ENCODE measurements at regions not wholly inside any gene's neighbourhood (a gene's known extent, or its start where the extent isn't known, plus 50 kb on each side); places are given as distances from the start of the nearest gene placed in this dataset.

DNA sequence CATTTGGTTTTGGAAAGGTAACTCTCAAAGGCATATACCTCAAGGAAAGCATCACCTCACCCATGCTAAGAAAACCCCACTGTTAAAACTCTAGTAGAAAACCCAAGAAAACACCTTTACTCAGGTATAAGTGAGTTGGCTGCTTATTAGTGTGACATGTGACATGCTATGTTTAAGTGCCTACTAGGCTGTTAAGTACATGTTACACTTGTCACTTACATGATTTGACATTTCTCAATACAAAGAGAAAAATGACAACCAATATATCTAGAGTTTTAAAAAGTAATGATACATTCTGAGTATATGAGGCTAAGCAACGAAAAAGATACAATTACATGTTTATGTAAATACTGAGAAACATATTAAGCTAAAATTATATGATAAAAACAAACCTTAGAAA, 1548.3 kb upstream of the TENM3 start:
- Histone ChIP-seq H3K27ac (no peak overlapping the region), H3K4me3 (ENCODE audit: low read depth in 1 of 2, low read length in 1 of 2) (no peak overlapping the region), H3K27me3 (no peaks in the 10 kb centered on the region), H3K4me1 (ENCODE audit: control insufficient read depth in 1 of 2, insufficient read depth in 1 of 2, low read depth in 1 of 2, low read length in 1 of 2) (no peaks in the 10 kb centered on the region), H3K9me3 (no peaks in the 10 kb centered on the region), H3K36me3 (no peaks in the 10 kb centered on the region)
- TF ChIP-seq, protein P1, sequence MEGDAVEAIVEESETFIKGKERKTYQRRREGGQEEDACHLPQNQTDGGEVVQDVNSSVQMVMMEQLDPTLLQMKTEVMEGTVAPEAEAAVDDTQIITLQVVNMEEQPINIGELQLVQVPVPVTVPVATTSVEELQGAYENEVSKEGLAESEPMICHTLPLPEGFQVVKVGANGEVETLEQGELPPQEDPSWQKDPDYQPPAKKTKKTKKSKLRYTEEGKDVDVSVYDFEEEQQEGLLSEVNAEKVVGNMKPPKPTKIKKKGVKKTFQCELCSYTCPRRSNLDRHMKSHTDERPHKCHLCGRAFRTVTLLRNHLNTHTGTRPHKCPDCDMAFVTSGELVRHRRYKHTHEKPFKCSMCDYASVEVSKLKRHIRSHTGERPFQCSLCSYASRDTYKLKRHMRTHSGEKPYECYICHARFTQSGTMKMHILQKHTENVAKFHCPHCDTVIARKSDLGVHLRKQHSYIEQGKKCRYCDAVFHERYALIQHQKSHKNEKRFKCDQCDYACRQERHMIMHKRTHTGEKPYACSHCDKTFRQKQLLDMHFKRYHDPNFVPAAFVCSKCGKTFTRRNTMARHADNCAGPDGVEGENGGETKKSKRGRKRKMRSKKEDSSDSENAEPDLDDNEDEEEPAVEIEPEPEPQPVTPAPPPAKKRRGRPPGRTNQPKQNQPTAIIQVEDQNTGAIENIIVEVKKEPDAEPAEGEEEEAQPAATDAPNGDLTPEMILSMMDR (IDR thresholded peaks at IDR 0.05), result no peak

DNA sequence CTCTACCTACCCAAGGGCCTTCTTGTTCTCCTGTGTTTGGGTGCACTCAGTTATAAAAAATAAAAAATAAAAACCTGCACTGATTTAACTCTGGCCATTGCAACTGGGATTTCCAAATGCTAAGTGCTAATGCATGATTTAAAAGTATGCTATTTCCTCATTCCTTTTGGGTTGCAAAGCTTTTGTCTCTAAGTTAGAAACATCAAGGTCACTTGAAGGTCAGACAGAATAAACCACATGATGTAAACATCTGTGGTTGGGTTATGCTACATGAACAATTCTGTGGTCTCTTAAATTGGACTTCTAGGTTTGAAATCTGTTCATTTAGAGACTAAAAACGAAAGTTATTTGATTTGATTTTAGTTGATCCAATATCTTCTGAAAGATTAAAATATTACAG, 1547.4 kb upstream of the TENM3 start:
- H3K4me3 ChIP-seq (ENCODE audit: low read depth in 1 of 2, low read length in 1 of 2), result no peak overlapping the region
- H3K4me1 ChIP-seq (ENCODE audit: control insufficient read depth in 1 of 2, insufficient read depth in 1 of 2, low read depth in 1 of 2, low read length in 1 of 2), result no peaks in the 10 kb centered on the region
- H3K27me3 ChIP-seq, result no peaks in the 10 kb centered on the region
- no peaks in the 10 kb centered on the region for H3K36me3 ChIP-seq
- H3K27ac ChIP-seq, result no peak overlapping the region
- H3K9me3 ChIP-seq, result no peaks in the 10 kb centered on the region
- TF ChIP-seq, protein P1 (IDR thresholded peaks at IDR 0.05), result no peak

DNA sequence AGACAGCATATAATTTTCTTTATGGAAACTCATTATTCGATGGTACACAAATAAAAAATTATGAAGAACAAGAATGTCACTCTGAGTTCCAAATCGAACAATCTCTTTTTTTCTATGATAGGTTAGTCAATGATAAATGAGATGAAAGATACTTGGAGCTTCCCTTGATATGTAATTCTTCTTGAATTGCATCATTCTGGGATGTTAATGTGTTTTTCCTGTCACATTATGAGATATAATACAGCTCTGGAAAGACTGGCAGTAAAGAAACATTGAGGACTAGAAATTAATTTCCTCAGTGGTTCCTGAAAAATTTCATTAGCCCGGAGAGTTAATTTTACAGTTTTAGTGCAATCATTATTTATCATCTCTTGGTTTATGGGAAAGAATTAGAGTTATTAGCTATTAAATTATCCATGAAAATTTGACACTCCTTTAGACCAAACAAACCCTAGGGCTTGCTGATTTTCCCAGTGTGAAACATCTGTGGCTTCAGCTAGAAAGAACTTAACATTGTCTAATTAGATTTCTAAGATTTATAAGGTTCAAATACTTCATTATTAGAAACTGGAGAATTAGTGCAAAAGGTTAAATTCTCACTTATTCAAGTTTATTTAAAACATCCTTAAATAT, 1546.6 kb upstream of the TENM3 start:
- H3K36me3 ChIP-seq, result no peaks in the 10 kb centered on the region
- H3K27me3 ChIP-seq, result no peaks in the 10 kb centered on the region
- TF ChIP-seq, protein P1 (IDR thresholded peaks at IDR 0.05), result no peak
- H3K9me3 ChIP-seq, result no peaks in the 10 kb centered on the region
- H3K4me1 ChIP-seq (ENCODE audit: control insufficient read depth in 1 of 2, insufficient read depth in 1 of 2, low read depth in 1 of 2, low read length in 1 of 2), result no peaks in the 10 kb centered on the region
- H3K4me3 ChIP-seq (ENCODE audit: low read depth in 1 of 2, low read length in 1 of 2), result no peak overlapping the region
- H3K27ac ChIP-seq, result no peak overlapping the region

DNA sequence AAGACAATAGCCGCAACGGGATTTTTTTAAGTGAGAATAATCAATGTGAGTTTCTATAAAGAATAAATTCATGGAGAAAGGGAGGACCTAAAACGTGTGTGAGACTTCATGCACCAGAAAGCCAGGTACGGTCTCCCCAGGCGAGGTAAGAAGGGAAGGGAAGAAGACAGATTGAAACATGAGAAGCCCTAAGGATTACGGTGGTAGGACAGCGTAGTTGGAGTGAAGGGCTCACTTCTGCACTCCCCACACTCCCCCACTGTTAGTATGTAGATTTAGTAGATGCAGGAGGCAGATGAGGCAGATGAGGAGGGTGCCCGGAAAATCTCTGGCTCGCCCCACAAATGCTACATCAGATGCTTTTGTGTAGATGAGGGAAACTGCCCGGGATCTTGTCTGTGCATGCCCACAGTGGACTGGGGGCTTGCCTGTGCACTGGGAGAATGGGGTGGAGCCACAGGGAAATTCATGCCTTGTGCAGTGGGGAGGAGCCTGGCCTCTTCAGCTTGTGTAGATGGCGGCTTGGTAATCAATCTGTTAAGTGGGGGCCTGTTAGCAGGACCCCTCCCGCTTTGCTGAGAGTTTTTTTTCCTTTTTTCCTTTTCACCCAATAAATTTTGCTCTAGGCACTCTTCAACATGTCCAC, 1544.5 kb upstream of the TENM3 start:
- H3K4me3 ChIP-seq (ENCODE audit: low read depth in 1 of 2, low read length in 1 of 2), result no peak overlapping the region
- no peaks in the 10 kb centered on the region for H3K4me1 ChIP-seq (ENCODE audit: control insufficient read depth in 1 of 2, insufficient read depth in 1 of 2, low read depth in 1 of 2, low read length in 1 of 2)
- TF ChIP-seq, protein P1 (IDR thresholded peaks at IDR 0.05), result no peak
- no peak overlapping the region for H3K27ac ChIP-seq
- H3K9me3 ChIP-seq, result no peaks in the 10 kb centered on the region
- H3K27me3 ChIP-seq, result no peaks in the 10 kb centered on the region
- no peaks in the 10 kb centered on the region for H3K36me3 ChIP-seq

DNA sequence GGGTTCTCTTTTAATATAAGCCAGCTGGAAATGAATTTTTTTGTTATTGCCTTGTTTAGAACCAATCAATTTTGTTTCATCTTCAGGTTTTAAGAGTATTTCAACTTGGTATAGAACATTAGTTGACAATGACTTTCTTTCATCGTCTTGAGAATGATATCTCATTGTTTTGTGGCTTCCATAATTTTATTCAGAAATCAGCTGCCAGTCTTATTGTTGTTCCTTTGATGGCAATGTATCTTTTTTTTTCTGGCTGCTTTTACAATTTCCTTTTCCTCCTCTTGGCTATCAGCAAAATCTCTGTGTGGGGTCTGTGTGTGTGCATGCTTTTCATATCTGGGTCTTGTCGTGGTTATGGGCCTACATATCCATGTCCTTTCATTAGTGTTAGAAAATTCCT, 1536.4 kb upstream of the TENM3 start:
- Histone ChIP-seq H3K27me3 (no peaks in the 10 kb centered on the region), H3K27ac (no peak overlapping the region), H3K36me3 (no peaks in the 10 kb centered on the region), H3K4me3 (ENCODE audit: low read depth in 1 of 2, low read length in 1 of 2) (no peak overlapping the region), H3K9me3 (no peaks in the 10 kb centered on the region), H3K4me1 (ENCODE audit: control insufficient read depth in 1 of 2, insufficient read depth in 1 of 2, low read depth in 1 of 2, low read length in 1 of 2) (no peaks in the 10 kb centered on the region)
- TF ChIP-seq, protein P1 (IDR thresholded peaks at IDR 0.05), result no peak
